ENCODE measurements at regions not wholly inside any gene's neighbourhood (a gene's known extent, or its start where the extent isn't known, plus 50 kb on each side); places are given as distances from the start of the nearest gene placed in this dataset.

GRCh38 chr16:73707863-73708262 is 588.8 kb upstream of the PSMD7 start:
- no peak for DNase-seq (ENCODE audit: low read depth in 2 of 2)

GRCh38 chr16:73703891-73704290 is 592.7 kb upstream of the PSMD7 start:
- no peak for DNase-seq (ENCODE audit: low read depth in 2 of 2)

GRCh38 chr16:73697336-73697735 is 599.3 kb upstream of the PSMD7 start:
- no peak for DNase-seq (ENCODE audit: low read depth in 2 of 2)

- no peak for DNase-seq (ENCODE audit: low read depth in 2 of 2)
Measured at GRCh38 chr16:73692861-73693260, 603.8 kb upstream of the PSMD7 start.

GRCh38 chr16:73683804-73684203 is 612.8 kb upstream of the PSMD7 start:
- no peak for DNase-seq (ENCODE audit: low read depth in 2 of 2)

- no peak for DNase-seq (ENCODE audit: low read depth in 2 of 2)
Measured at GRCh38 chr16:73672135-73672534, 624.2 kb upstream of the ZFHX3 start.

- DNase-seq (ENCODE audit: low read depth in 2 of 2): no peak
Measured at GRCh38 chr16:73670836-73671820, 623.2 kb upstream of the ZFHX3 start.

GRCh38 chr16:73669535-73670274 is 621.8 kb upstream of the ZFHX3 start:
- DNase-seq (ENCODE audit: low read depth in 2 of 2): no peak

- DNase-seq (ENCODE audit: low read depth in 2 of 2): no peak
Measured at GRCh38 chr16:73663720-73664119, 615.8 kb upstream of the ZFHX3 start.

GRCh38 chr16:73636196-73636595 is 588.3 kb upstream of the ZFHX3 start:
- DNase-seq (ENCODE audit: low read depth in 2 of 2): no peak

- DNase-seq (ENCODE audit: low read depth in 2 of 2): no peak
Measured at GRCh38 chr16:73629011-73629410, 581.1 kb upstream of the ZFHX3 start.

GRCh38 chr16:73617738-73618137 is 569.8 kb upstream of the ZFHX3 start:
- no peak for DNase-seq (ENCODE audit: low read depth in 2 of 2)

- no peak for DNase-seq (ENCODE audit: low read depth in 2 of 2)
Measured at GRCh38 chr16:73616770-73617169, 568.8 kb upstream of the ZFHX3 start.

- no peak for DNase-seq (ENCODE audit: low read depth in 2 of 2)
Measured at GRCh38 chr16:73616166-73616753, 568.3 kb upstream of the ZFHX3 start.

- no peak for DNase-seq (ENCODE audit: low read depth in 2 of 2)
Measured at GRCh38 chr16:73615071-73615940, 567.4 kb upstream of the ZFHX3 start.

- DNase-seq (ENCODE audit: low read depth in 2 of 2): no peak
Measured at GRCh38 chr16:73614131-73614530, 566.2 kb upstream of the ZFHX3 start.

GRCh38 chr16:73610605-73611156 is 562.8 kb upstream of the ZFHX3 start:
- no peak for DNase-seq (ENCODE audit: low read depth in 2 of 2)

GRCh38 chr16:73610160-73610559 is 562.2 kb upstream of the ZFHX3 start:
- DNase-seq (ENCODE audit: low read depth in 2 of 2): no peak

- no peak for DNase-seq (ENCODE audit: low read depth in 2 of 2)
Measured at GRCh38 chr16:73608911-73609310, 561.0 kb upstream of the ZFHX3 start.

GRCh38 chr16:73605309-73605708 is 557.4 kb upstream of the ZFHX3 start:
- DNase-seq (ENCODE audit: low read depth in 2 of 2): no peak

- no peak for DNase-seq (ENCODE audit: low read depth in 2 of 2)
Measured at GRCh38 chr16:73601911-73602310, 554.0 kb upstream of the ZFHX3 start.

Measured in stimulated activated CD8-positive, alpha-beta memory T cell treated with anti-CD3 and anti-CD28 coated beads, Interleukin-15, amount 100 ng/mL, for 48 hours (primary cell).